GM18508 (cell line): ENCODE measurements at regions not wholly inside any gene's neighbourhood (a gene's known extent, or its start where the extent isn't known, plus 50 kb on each side); places are given as distances from the start of the nearest gene placed in this dataset.

ENCODE experiments used
- ATAC-seq: cut with Tn5 transposase; IDR thresholded peaks from one replicate; pipeline ENCODE4 v1.9.1; 2021; ENCODE audit warnings: moderate number of reproducible peaks; ENCODE audit not compliant: insufficient read depth, unreplicated experiment

- ATAC-seq, result no peak
Measured at GRCh38 chr2:150143087-150143536, 344.4 kb downstream of the RND3 start.

GRCh38 chr2:150142561-150142960 is 344.9 kb downstream of the RND3 start:
- no peak for ATAC-seq

GRCh38 chr2:150141226-150142001 is 346.1 kb downstream of the RND3 start:
- no peak for ATAC-seq

- no peak for ATAC-seq
Measured at GRCh38 chr2:150140777-150141176, 346.7 kb downstream of the RND3 start.

GRCh38 chr2:150138587-150138986 is 348.9 kb downstream of the RND3 start:
- ATAC-seq, result no peak

GRCh38 chr2:150137338-150138069 is 350.0 kb downstream of the RND3 start:
- no peak for ATAC-seq

GRCh38 chr2:150136893-150137292 is 350.6 kb downstream of the RND3 start:
- ATAC-seq, result no peak

GRCh38 chr2:150136401-150136800 is 351.1 kb downstream of the RND3 start:
- ATAC-seq, result no peak

- no peak for ATAC-seq
Measured at GRCh38 chr2:150135223-150135883, 352.1 kb downstream of the RND3 start.

GRCh38 chr2:150134223-150134857 is 353.1 kb downstream of the RND3 start:
- ATAC-seq, result no peak

GRCh38 chr2:150133623-150134022 is 353.8 kb downstream of the RND3 start:
- ATAC-seq, result peak; percentile 98

- no peak for ATAC-seq
Measured at GRCh38 chr2:150129921-150130575, 357.4 kb downstream of the RND3 start.

GRCh38 chr2:150127995-150128394 is 359.5 kb downstream of the RND3 start:
- ATAC-seq, result no peak

GRCh38 chr2:150127346-150127990 is 360.0 kb downstream of the RND3 start:
- ATAC-seq, result no peak

- no peak for ATAC-seq
Measured at GRCh38 chr2:150126839-150127238, 360.6 kb downstream of the RND3 start.

- no peak for ATAC-seq
Measured at GRCh38 chr2:150126143-150126740, 361.2 kb downstream of the RND3 start.

GRCh38 chr2:150125708-150126107 is 361.8 kb downstream of the RND3 start:
- no peak for ATAC-seq

- ATAC-seq, result no peak
Measured at GRCh38 chr2:150125188-150125587, 362.3 kb downstream of the RND3 start.

- no peak for ATAC-seq
Measured at GRCh38 chr2:150124739-150125138, 362.7 kb downstream of the RND3 start.
